HCT116 (cell line): ENCODE measurements at regions not wholly inside any gene's neighbourhood (a gene's known extent, or its start where the extent isn't known, plus 50 kb on each side); places are given as distances from the start of the nearest gene placed in this dataset.

Source experiments
- ATAC-seq: fragments of 200-7000 bp; cut with Tn5 transposase; 2 replicates; pipeline ENCODE4 v1.9.1; 2020; ENCODE audit warnings: mild to moderate bottlenecking, moderate library complexity
- BruUV-seq: library from RNA; stranded (reverse); fragments of 400-500 nt; replicated peaks from 2 replicates; lab custom pipeline; 2021; lab: Mats Ljungman, UMichigan
- CTCF ChIA-PET: fragments of 300-600 bp; sonication (Branson Sonifier 250); formaldehyde crosslinking; loops from one replicate; lab custom pipeline; 2021; ENCODE audit warnings: antibody characterized with exemption; lab: Charles Lee
- POLR2A ChIA-PET: fragments of 300-600, 350-600 bp; sonication (Branson Sonifier 250); formaldehyde crosslinking; loops from one replicate; lab custom pipeline; 2021; ENCODE audit warnings: antibody characterized with exemption; lab: Charles Lee
- RAD21 ChIA-PET, 2 experiments: fragments of 300-600 bp; sonication (Branson Sonifier 250); formaldehyde crosslinking; loops; one replicate each; lab custom pipeline; 2023; ENCODE audit warnings: low total read pairs in 2 of 2; ENCODE audit not compliant: uncharacterized antibody in 2 of 2, unreplicated experiment in 2 of 2, low non-redundant PET in 1 of 2; lab: Charles Lee
- DNase-seq: peaks from one replicate; pipeline ENCODE4 v3.0.0-alpha.2; 2010; ENCODE audit warnings: low read depth, low spot score
- H2AFZ ChIP-seq: fragments of 200-600 bp; shearing (Covaris generic), sonication (generic); 2 replicates; pipeline ENCODE4 v1.6.1; 2017; ENCODE audit warnings: low read depth, mixed run types, mixed read lengths, antibody characterized with exemption, low read length; ENCODE audit not compliant: poor library complexity, severe bottlenecking
- H3K27ac ChIP-seq: 2 replicates; pipeline ENCODE4 v1.5.1; 2012; ENCODE audit warnings: low read depth, low read length
- H3K27me3 ChIP-seq: fragments of 200-600 bp; sonication (generic); 2 replicates; pipeline ENCODE4 v1.6.1; 2016; ENCODE audit warnings: mixed run types, low read length, mixed read lengths; ENCODE audit not compliant: insufficient read depth
- H3K36me3 ChIP-seq, 2 experiments: fragments of 200-500 bp in 1 of 2; fragments of 200-600 bp in 1 of 2; sonication (Bioruptor generic) in 1 of 2; sonication (generic) in 1 of 2; 2 replicates each; pipeline versions ENCODE4 v1.5.1 to v1.6.1; 2014 to 2016; ENCODE audit warnings: low read length in 2 of 2, inconsistent platforms in 1 of 2, mixed read lengths in 1 of 2, mixed run types in 1 of 2; ENCODE audit not compliant: insufficient read depth in 2 of 2, control insufficient read depth in 1 of 2
- H3K4me1 ChIP-seq, 2 experiments: fragments of 200-600 bp in 1 of 2; sonication (generic) in 1 of 2; 2 replicates each; pipeline versions ENCODE4 v1.5.1 to v1.6.1; 2012 to 2017; ENCODE audit warnings: low read length in 2 of 2, inconsistent platforms in 1 of 2, mild to moderate bottlenecking in 1 of 2, mixed read lengths in 1 of 2, mixed run types in 1 of 2, moderate library complexity in 1 of 2; ENCODE audit not compliant: insufficient read depth in 2 of 2, control insufficient read depth in 1 of 2
- H3K4me2 ChIP-seq: fragments of 200-600 bp; sonication (generic); 2 replicates; pipeline ENCODE4 v1.6.1; 2017; ENCODE audit warnings: mixed run types, low read length, mixed read lengths
- H3K4me3 ChIP-seq, 2 experiments: fragments of 200-600 bp in 1 of 2; sonication (generic) in 1 of 2; replicated peaks in 1 of 2; 2 replicates each; pipeline ENCODE4 v1.5.1; 2011 to 2016; ENCODE audit warnings: low read length in 2 of 2, control low read depth in 1 of 2, low read depth in 1 of 2, mild to moderate bottlenecking in 1 of 2, mixed read lengths in 1 of 2, mixed run types in 1 of 2
- H3K79me2 ChIP-seq: fragments of 200-600 bp; sonication (generic); 2 replicates; pipeline ENCODE4 v1.6.1; 2017; ENCODE audit warnings: mild to moderate bottlenecking, mixed run types, low read length, moderate library complexity, mixed read lengths; ENCODE audit not compliant: insufficient read depth
- H3K9ac ChIP-seq: fragments of 200-600 bp; sonication (generic); 2 replicates; pipeline ENCODE4 v1.6.1; 2016; ENCODE audit warnings: low read length, mixed read lengths
- H3K9me2 ChIP-seq: fragments of 200-600 bp; sonication (generic), shearing (Covaris generic); 2 replicates; pipeline ENCODE4 v1.6.1; 2017; ENCODE audit warnings: mixed run types, mild to moderate bottlenecking, moderate library complexity; ENCODE audit not compliant: insufficient read depth
- H3K9me3 ChIP-seq, 2 experiments: fragments of 200-500 bp in 1 of 2; fragments of 200-600 bp in 1 of 2; sonication (Bioruptor generic) in 1 of 2; sonication (generic) in 1 of 2; 2 replicates each; pipeline ENCODE4 v1.6.1; 2014 to 2017; ENCODE audit warnings: low read length in 2 of 2, mixed read lengths in 2 of 2, inconsistent platforms in 1 of 2, low read depth in 1 of 2, mild to moderate bottlenecking in 1 of 2, mixed run types in 1 of 2, moderate library complexity in 1 of 2; ENCODE audit not compliant: control insufficient read depth in 1 of 2, insufficient read depth in 1 of 2
- H4K20me1 ChIP-seq: fragments of 200-600 bp; sonication (generic), shearing (Covaris generic); 2 replicates; pipeline ENCODE4 v1.6.1; 2017; ENCODE audit warnings: mixed run types, mild to moderate bottlenecking, moderate library complexity; ENCODE audit not compliant: insufficient read depth
- ATF3 ChIP-seq: IDR thresholded peaks from 2 replicates; pipeline ENCODE4 v1.6.1; 2012
- CBX3 ChIP-seq: IDR thresholded peaks from 2 replicates; pipeline ENCODE4 v1.6.1; 2012; ENCODE audit warnings: low read depth
- CEBPB ChIP-seq: IDR thresholded peaks from 2 replicates; pipeline ENCODE4 v1.6.1; 2012; ENCODE audit warnings: low read depth
- CTCF ChIP-seq, 3 experiments: fragments of 200-600 bp in 1 of 3; sonication (generic) in 1 of 3; IDR thresholded peaks in 2 of 3; conservative IDR thresholded peaks in 1 of 3; 2 replicates each; pipeline ENCODE4 v1.5.1; 2012 to 2017; ENCODE audit warnings: low read depth in 2 of 3, low read length in 2 of 3, antibody characterized with exemption in 1 of 3, borderline replicate concordance in 1 of 3, control low read depth in 1 of 3, mild to moderate bottlenecking in 1 of 3, mixed read lengths in 1 of 3, mixed run types in 1 of 3, moderate library complexity in 1 of 3; ENCODE audit not compliant: insufficient read depth in 1 of 3
- EGR1 ChIP-seq: IDR thresholded peaks from 2 replicates; pipeline ENCODE4 v1.6.1; 2012; ENCODE audit warnings: low read depth
- ELF1 ChIP-seq: IDR thresholded peaks from 2 replicates; pipeline ENCODE4 v1.6.1; 2012; ENCODE audit warnings: low read depth, borderline replicate concordance
- EZH2 ChIP-seq: fragments of 200-600 bp; sonication (generic); IDR thresholded peaks from 2 replicates; pipeline ENCODE4 v1.6.1; 2017; ENCODE audit warnings: antibody characterized with exemption, mixed run types
- FOSL1 ChIP-seq: IDR thresholded peaks from 2 replicates; pipeline ENCODE4 v1.6.1; 2012; ENCODE audit warnings: low read depth
- JUND ChIP-seq: IDR thresholded peaks from 2 replicates; pipeline ENCODE4 v1.6.1; 2012
- MAX ChIP-seq: IDR thresholded peaks from 2 replicates; pipeline ENCODE4 v1.6.1; 2012
- POLR2A ChIP-seq: IDR thresholded peaks from 2 replicates; pipeline ENCODE4 v1.7.0; 2011; ENCODE audit warnings: borderline replicate concordance; ENCODE audit not compliant: insufficient read depth, insufficient read length; ENCODE audit errors: extremely low read depth
- POLR2AphosphoS5 ChIP-seq: IDR thresholded peaks from 2 replicates; pipeline ENCODE4 v1.6.1; 2011; ENCODE audit warnings: mild to moderate bottlenecking, low read depth, low read length, moderate library complexity
- REST ChIP-seq: IDR thresholded peaks from 2 replicates; pipeline ENCODE4 v1.6.1; 2012; ENCODE audit warnings: low read depth
- SP1 ChIP-seq: IDR thresholded peaks from 2 replicates; pipeline ENCODE4 v1.6.1; 2012; ENCODE audit warnings: low read depth
- SRF ChIP-seq: IDR thresholded peaks from 2 replicates; pipeline ENCODE4 v1.6.1; 2012; ENCODE audit warnings: low read depth
- TCF7L2 ChIP-seq: IDR thresholded peaks from 2 replicates; pipeline ENCODE4 v1.7.0; 2011; ENCODE audit warnings: borderline replicate concordance, inconsistent platforms; ENCODE audit not compliant: insufficient read depth, insufficient read length; ENCODE audit errors: extremely low read depth
- YY1 ChIP-seq: IDR thresholded peaks from 2 replicates; pipeline ENCODE4 v1.6.1; 2011; ENCODE audit warnings: low read length, low read depth, moderate library complexity, mild to moderate bottlenecking; ENCODE audit not compliant: insufficient replicate concordance; ENCODE audit errors: extremely low read depth
- ZBTB33 ChIP-seq: IDR thresholded peaks from 2 replicates; pipeline ENCODE4 v1.6.1; 2011; ENCODE audit warnings: mild to moderate bottlenecking, low read length, moderate library complexity; ENCODE audit not compliant: insufficient replicate concordance; ENCODE audit errors: extremely low read depth
- ZFX ChIP-seq: fragments of 450-650 bp; IDR thresholded peaks from 2 replicates; pipeline ENCODE4 v1.6.1; 2017
- ZNF274 ChIP-seq: fragments of 200-500 bp; sonication (Bioruptor generic); IDR thresholded peaks from 2 replicates; pipeline ENCODE4 v1.6.1; 2014; ENCODE audit warnings: mild to moderate bottlenecking, low read depth, low read length, inconsistent platforms
- intact Hi-C: fragments of 100-400 bp; cut with micrococcal nuclease; formaldehyde crosslinking; loops from 2 replicates; pipeline ENCODE4 v1.10.0; 2022

GRCh38 chr3:115518100-115518852 lies 105.0 kb upstream of the GAP43 start:
- POLR2A ChIA-PET: no interaction called here
- DNase-seq: peak; percentile 19
- no peaks in the 10 kb centered on the region for H3K9me3 ChIP-seq
- H3K36me3 ChIP-seq: no peaks in the 10 kb centered on the region
- ATAC-seq: peak; percentile 85
- TF ChIP-seq CBX3 (0 out of 2 replicates have a peak, but pooled peaks have one; percentile 45), SP1 (peak; percentile 50; the same call in 1 of the 2 replicates), REST (no peak), ELF1 (no peak), EGR1 (no peak), CTCF (IDR thresholded peaks at IDR 0.05 in 2 of 3, conservative IDR thresholded peaks at IDR 0.05 in 1 of 3; ENCODE audit: borderline replicate concordance in 1 of 3, insufficient read depth in 1 of 3, low read depth in 2 of 3, low read length in 2 of 3) (no peak), POLR2AphosphoS5 (no peak), TCF7L2 (peak; percentile 50), ZBTB33 (no peak), POLR2A (no peak), FOSL1 (peak; percentile 56; the same call in 1 of the 2 replicates), YY1 (no peak), MAX (no peak), ZFX (no peak), CEBPB (peak; percentile 23; the same call in 1 of the 2 replicates), SRF (no peak), JUND (peak; percentile 60), ATF3 (peak; percentile 60; the same call in 1 of the 2 replicates), EZH2 (no peak), ZNF274 (no peak)
- no peak overlapping the region for H3K27ac ChIP-seq
- H3K4me2 ChIP-seq: peak overlapping the region; percentile 27
- no peaks in the 10 kb centered on the region for H3K79me2 ChIP-seq
- BruUV-seq: no TSS peak
- no peak overlapping the region for H3K9ac ChIP-seq
- H3K4me1 ChIP-seq: peaks cover 3 to 8% of the 10 kb centered on the region in 2 experiments; a peak in 3 of 4 replicates
- no peak overlapping the region for H3K4me3 ChIP-seq
- RAD21 ChIA-PET: no interaction called here
- H2AFZ ChIP-seq: no peak overlapping the region
- H3K9me2 ChIP-seq: no peaks in the 10 kb centered on the region
- CTCF ChIA-PET: no interaction called here
- no peaks in the 10 kb centered on the region for H4K20me1 ChIP-seq
- intact Hi-C loops: no loop called here
- H3K27me3 ChIP-seq: no peaks in the 10 kb centered on the region
